Omental fat pad (tissue), 3 donors: ENCODE measurements at regions not wholly inside any gene's neighbourhood (a gene's known extent, or its start where the extent isn't known, plus 50 kb on each side); places are given as distances from the start of the nearest gene placed in this dataset.

ENCODE experiments used
- ATAC-seq: fragments of 150-250 bp; one replicate; pipeline ENCODE4 v1.9.1; 2016; ENCODE audit warnings: mild to moderate bottlenecking, moderate library complexity; ENCODE audit not compliant: low FRiP score
- DNase-seq: peaks from one replicate; pipeline ENCODE4 v3.0.0-alpha.2; 2019; ENCODE audit warnings: low spot score
- CTCF ChIP-seq, 3 donors: fragments of 450-650 bp; IDR thresholded peaks; one replicate each; pipeline ENCODE4 v1.5.1; 2016 to 2017; ENCODE audit warnings: antibody characterized with exemption in 3 of 3, mild to moderate bottlenecking in 3 of 3, moderate library complexity in 2 of 3

- ATAC-seq (peak; percentile 70), DNase-seq (no peak)
- TF ChIP-seq CTCF (IDR thresholded peaks at IDR 0.05) = no peak
These were observed 185.3 kb upstream of the UBE2E2 start for GRCh38 chr3:23017801-23018200.

DNA sequence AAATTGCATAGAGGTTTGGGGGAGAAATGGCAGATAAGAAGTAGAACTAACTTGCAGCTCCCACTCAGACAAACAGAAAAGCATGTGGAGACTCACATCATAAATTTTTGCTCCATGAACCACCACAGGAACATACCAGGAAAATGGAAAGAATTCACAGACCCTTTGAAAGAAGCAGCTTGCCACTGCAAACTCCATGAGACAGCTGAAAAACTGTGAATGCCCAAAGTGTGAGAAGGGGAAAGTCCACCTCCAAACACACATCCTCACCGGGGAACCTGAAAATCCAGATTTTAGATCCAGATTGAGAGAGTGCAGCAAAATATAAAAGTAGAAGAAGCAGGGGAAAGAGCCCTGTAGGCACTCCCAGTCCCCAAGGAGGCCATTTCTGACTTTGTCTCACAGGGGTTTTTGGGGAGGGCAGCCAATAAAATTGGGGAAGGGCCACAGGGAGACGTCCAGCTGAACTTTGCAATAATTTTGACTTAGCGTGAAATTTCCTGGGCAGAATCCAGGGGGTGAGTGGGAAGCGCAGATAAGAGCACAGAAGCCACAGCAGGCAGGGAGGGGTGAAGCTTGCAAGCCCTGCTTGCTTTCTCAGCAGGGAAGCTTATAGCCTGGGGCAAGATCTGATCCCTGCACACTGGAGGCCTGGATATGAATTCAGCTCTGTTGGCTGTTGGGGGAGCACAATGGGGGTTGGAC, 183.4 kb upstream of the UBE2E2 start:
- DNase-seq (no peak), ATAC-seq (no peak)
- no peak for TF ChIP-seq CTCF (IDR thresholded peaks at IDR 0.05)

GRCh38 chr3:23028294-23028693, 174.8 kb upstream of the UBE2E2 start:
- no peak for TF ChIP-seq CTCF (IDR thresholded peaks at IDR 0.05)
- DNase-seq (no peak), ATAC-seq (no peak)

DNA sequence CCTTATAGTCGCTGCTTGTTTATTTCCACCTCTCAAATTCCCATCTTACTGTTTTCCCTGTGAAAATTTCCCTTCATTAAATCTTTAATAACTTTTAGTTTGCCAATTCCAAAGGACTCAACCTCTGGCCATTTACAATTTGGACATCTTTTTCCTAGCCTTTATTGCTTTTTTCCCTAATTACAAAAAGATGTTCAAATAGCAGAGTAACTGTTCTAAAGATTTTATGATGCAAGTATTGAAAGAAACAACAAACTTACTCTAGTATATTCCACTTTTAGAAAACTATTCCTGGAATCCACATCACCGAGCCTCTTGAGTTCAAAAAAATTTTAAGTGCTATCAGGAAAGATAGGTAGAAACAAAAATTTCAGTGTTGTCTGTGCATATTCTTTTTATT, 174.1 kb upstream of the UBE2E2 start:
- DNase-seq (no peak), ATAC-seq (no peak)
- no peak for TF ChIP-seq CTCF (IDR thresholded peaks at IDR 0.05)

- no peak for DNase-seq
- no peak for ATAC-seq
- TF ChIP-seq CTCF (IDR thresholded peaks at IDR 0.05) = no peak
These were observed 167.0 kb upstream of the UBE2E2 start for GRCh38 chr3:23035927-23036640.

DNA sequence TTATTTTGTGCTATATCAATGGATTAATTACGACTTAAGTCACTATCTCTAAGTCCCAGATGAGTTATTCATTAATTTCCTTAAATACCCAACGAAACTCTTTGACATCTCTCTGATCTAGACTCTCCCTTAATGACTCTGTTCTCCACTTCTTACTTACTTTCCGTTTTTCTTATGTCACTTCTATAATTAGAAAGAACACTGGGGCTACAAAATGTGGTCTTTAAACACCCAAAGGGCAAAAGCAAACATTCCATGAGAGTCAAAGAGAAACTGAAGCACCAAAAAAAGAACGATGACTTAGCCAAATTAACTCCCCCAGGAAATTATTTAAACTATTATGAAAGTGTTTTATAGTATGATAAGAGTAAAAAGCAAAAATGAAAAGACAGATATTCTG, 166.4 kb upstream of the UBE2E2 start:
- no peak for DNase-seq
- TF ChIP-seq CTCF (IDR thresholded peaks at IDR 0.05) = no peak
- ATAC-seq = no peak

- no peak for DNase-seq
- no peak for ATAC-seq
- TF ChIP-seq CTCF (IDR thresholded peaks at IDR 0.05) = no peak
These were observed 164.7 kb upstream of the UBE2E2 start for GRCh38 chr3:23038471-23038870.
